GM13977 (cell line): ENCODE measurements at regions not wholly inside any gene's neighbourhood (a gene's known extent, or its start where the extent isn't known, plus 50 kb on each side); places are given as distances from the start of the nearest gene placed in this dataset.

Source experiments
- DNase-seq: peaks from one replicate; pipeline ENCODE4 v3.0.0; 2012; ENCODE audit warnings: low spot score
- in situ Hi-C: fragments of 300-500 bp; cut with MboI; formaldehyde crosslinking; loops from one replicate; pipeline ENCODE4 v1.12.0; 2022; ENCODE audit warnings: low sequenced_read_pairs, low pct_unique_long_range_greater_than_20kb, mixed read lengths, inconsistent platforms; ENCODE audit not compliant: unreplicated experiment
- TF ChIP-seq, protein P1 (sequence below): IDR thresholded peaks from 2 replicates; pipeline ENCODE4 v1.5.1; 2012; ENCODE audit warnings: mild to moderate bottlenecking, control low read depth; ENCODE audit not compliant: insufficient read depth; ENCODE audit errors: extremely low read depth, missing control alignments

DNA sequence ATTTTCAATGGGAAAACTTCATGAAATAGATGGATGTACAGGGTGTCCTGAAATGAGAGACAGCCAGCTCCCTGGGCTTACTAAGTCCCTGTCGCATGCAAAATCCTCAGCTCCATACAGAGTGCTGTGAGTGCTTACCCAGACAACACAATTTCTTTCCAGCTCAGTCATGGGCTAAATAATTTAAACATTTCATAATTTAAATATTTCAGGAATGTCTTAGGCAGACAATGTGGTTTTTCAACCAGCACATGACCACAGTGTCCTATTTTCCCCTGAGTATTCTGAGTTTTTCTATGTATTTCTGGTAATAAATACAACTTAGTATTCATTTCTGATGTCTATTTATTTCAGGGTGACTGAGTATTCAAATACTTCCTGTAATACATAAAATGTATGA lies 188.5 kb upstream of the SNX2 start:
- in situ Hi-C loops = no loop called here

DNA sequence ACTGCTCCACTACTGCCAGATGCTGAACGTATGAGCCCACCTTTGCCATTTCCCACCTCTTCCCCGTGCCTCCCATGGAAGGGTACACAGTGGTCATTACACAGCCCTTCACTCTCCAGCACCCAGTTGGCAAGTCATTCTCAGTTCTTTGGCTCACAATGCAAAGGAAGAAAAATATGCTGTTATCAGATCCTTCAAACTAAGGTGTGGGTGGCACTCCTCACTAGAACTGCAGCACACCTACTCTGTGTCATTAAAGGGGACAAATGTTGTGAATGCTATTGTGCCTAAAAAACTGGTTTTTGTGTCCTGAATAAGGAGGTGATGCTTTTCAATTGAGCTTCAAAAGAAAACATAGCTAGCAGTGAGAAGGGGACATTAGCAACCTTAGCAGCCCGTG lies 183.1 kb upstream of the SNX2 start:
- TF ChIP-seq, protein P1, sequence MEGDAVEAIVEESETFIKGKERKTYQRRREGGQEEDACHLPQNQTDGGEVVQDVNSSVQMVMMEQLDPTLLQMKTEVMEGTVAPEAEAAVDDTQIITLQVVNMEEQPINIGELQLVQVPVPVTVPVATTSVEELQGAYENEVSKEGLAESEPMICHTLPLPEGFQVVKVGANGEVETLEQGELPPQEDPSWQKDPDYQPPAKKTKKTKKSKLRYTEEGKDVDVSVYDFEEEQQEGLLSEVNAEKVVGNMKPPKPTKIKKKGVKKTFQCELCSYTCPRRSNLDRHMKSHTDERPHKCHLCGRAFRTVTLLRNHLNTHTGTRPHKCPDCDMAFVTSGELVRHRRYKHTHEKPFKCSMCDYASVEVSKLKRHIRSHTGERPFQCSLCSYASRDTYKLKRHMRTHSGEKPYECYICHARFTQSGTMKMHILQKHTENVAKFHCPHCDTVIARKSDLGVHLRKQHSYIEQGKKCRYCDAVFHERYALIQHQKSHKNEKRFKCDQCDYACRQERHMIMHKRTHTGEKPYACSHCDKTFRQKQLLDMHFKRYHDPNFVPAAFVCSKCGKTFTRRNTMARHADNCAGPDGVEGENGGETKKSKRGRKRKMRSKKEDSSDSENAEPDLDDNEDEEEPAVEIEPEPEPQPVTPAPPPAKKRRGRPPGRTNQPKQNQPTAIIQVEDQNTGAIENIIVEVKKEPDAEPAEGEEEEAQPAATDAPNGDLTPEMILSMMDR = no peak
- DNase-seq = no peak
- in situ Hi-C loops = no loop called here

More for the DNA sequence above, 188.5 kb upstream of the SNX2 start:
- DNase-seq = no peak
- TF ChIP-seq, protein P1 = no peak

DNA sequence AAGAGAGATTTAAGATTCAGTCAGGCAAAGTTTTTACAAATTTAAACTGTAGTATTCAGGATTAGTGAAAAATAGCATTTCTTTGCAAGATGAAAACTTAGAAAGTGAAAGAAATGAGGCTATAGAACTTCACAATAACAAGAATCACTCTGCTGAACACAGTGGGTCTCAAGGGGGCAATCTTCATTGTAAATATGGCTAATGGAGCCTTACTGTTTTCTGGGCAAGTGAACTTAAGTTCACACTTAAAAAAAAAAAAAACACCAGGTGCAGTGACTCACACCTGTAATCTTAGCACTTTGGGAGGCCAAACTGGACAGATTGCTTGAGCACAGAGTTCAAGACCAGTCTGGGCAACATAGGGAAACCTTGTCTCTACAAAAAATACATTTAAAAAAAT lies 175.9 kb upstream of the SNX2 start:
- TF ChIP-seq, protein P1 = no peak
- in situ Hi-C loops = no loop called here
- no peak for DNase-seq

DNA sequence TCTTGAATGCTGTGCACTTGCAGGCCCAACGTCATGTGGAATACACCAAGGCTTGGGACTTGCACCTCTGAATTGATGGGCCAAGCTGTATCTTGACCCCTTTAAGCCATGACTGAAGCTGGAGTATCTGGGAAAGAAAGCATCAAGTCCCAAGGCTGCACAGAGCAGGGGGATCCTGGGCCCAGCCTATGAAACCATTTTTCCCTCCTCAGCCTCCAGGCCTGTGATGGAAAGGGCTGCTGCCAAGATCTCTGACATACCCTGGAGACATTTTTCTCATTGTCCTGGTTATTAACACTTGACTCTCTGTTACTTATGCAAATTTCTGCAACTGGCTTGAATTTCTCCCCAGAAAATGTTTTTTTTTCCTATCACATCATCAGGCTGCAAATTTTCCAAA lies 174.0 kb upstream of the SNX2 start:
- in situ Hi-C loops = no loop called here
- TF ChIP-seq, protein P1 = no peak

GRCh38 chr5:122602700-122603099 lies 172.2 kb upstream of the SNX2 start:
- in situ Hi-C loops = no loop called here
- TF ChIP-seq, protein P1 = no peak
- DNase-seq = no peak

More for the DNA sequence above, 174.0 kb upstream of the SNX2 start:
- DNase-seq = no peak

GRCh38 chr5:122605236-122605635 lies 169.6 kb upstream of the SNX2 start:
- TF ChIP-seq, protein P1 = no peak
- in situ Hi-C loops = no loop called here
- DNase-seq = no peak

GRCh38 chr5:122607818-122608217 lies 167.1 kb upstream of the SNX2 start:
- in situ Hi-C loops = no loop called here
- TF ChIP-seq, protein P1 = no peak

More at GRCh38 chr5:122607818-122608217, 167.1 kb upstream of the SNX2 start:
- no peak for DNase-seq
